GM23338 (cell line): ENCODE measurements at regions not wholly inside any gene's neighbourhood (a gene's known extent, or its start where the extent isn't known, plus 50 kb on each side); places are given as distances from the start of the nearest gene placed in this dataset.
A peak's percentile ranks its signal among the peaks of the same experiment; 100 is the strongest.

Source experiments
- ATAC-seq: fragments of 200-7000 bp; cut with Tn5 transposase; 3 replicates; pipeline ENCODE4 v1.9.1; 2020
- DNase-seq: peaks from one replicate; pipeline ENCODE4 v3.0.0-alpha.2; 2015; ENCODE audit warnings: low spot score
- H2AFZ ChIP-seq: fragments of 200-600 bp; sonication (generic); 2 replicates; pipeline ENCODE4 v1.8.0; 2016; ENCODE audit warnings: antibody characterized with exemption, mild to moderate bottlenecking, moderate library complexity
- H3F3A ChIP-seq: fragments of 200-600 bp; sonication (generic); replicated peaks from 2 replicates; pipeline ENCODE4 v1.8.0; 2017; ENCODE audit warnings: antibody characterized with exemption, mixed run types, low read depth
- H3K27ac ChIP-seq: fragments of 200-600 bp; sonication (generic); 2 replicates; pipeline ENCODE4 v1.6.1; 2016; ENCODE audit warnings: low read depth
- H3K27me3 ChIP-seq: fragments of 200-600 bp; sonication (generic); 2 replicates; pipeline ENCODE4 v1.8.0; 2016; ENCODE audit warnings: mild to moderate bottlenecking, mixed run types, moderate library complexity; ENCODE audit not compliant: insufficient read depth
- H3K36me3 ChIP-seq: fragments of 200-600 bp; sonication (generic); 2 replicates; pipeline ENCODE4 v1.8.0; 2016; ENCODE audit warnings: mild to moderate bottlenecking; ENCODE audit not compliant: insufficient read depth
- H3K4me1 ChIP-seq: fragments of 200-600 bp; sonication (generic); 2 replicates; pipeline ENCODE4 v1.8.0; 2016; ENCODE audit warnings: mild to moderate bottlenecking, moderate library complexity; ENCODE audit not compliant: insufficient read depth
- H3K4me2 ChIP-seq: fragments of 200-600 bp; sonication (generic); 2 replicates; pipeline ENCODE4 v1.7.1; 2017; ENCODE audit warnings: mixed run types
- H3K4me3 ChIP-seq: fragments of 200-600 bp; sonication (generic); 2 replicates; pipeline ENCODE4 v1.6.1; 2016; ENCODE audit warnings: mixed run types
- H3K79me2 ChIP-seq: fragments of 200-600 bp; sonication (generic); replicated peaks from 2 replicates; pipeline ENCODE4 v1.8.0; 2017; ENCODE audit warnings: mild to moderate bottlenecking; ENCODE audit not compliant: insufficient read depth
- H3K9me2 ChIP-seq: fragments of 200-600 bp; sonication (generic); 2 replicates; pipeline ENCODE4 v1.8.0; 2017; ENCODE audit not compliant: insufficient read depth
- H4K20me1 ChIP-seq: fragments of 200-600 bp; sonication (generic); replicated peaks from 2 replicates; pipeline ENCODE4 v1.8.0; 2017; ENCODE audit warnings: mild to moderate bottlenecking; ENCODE audit not compliant: insufficient read depth
- H3K27ac Mint-ChIP-seq: 2 replicates; pipeline ENCODE4 v1.8.0; 2020; ENCODE audit warnings: inconsistent platforms, mild to moderate bottlenecking, moderate library complexity, mixed read lengths
- H3K27me3 Mint-ChIP-seq: 3 replicates; pipeline ENCODE4 v1.8.0; 2022; ENCODE audit warnings: low read depth, mild to moderate bottlenecking, moderate library complexity, mixed read lengths, inconsistent platforms; ENCODE audit not compliant: insufficient read depth, poor library complexity
- H3K36me3 Mint-ChIP-seq: 3 replicates; pipeline ENCODE4 v1.8.0; 2021; ENCODE audit warnings: low read depth, mild to moderate bottlenecking, inconsistent platforms, moderate library complexity, mixed read lengths
- H3K4me1 Mint-ChIP-seq: 3 replicates; pipeline ENCODE4 v1.8.0; 2020; ENCODE audit warnings: mild to moderate bottlenecking, inconsistent platforms, mixed read lengths
- H3K4me3 Mint-ChIP-seq: 3 replicates; pipeline ENCODE4 v1.8.0; 2021; ENCODE audit warnings: moderate library complexity, mild to moderate bottlenecking, inconsistent platforms, mixed read lengths
- H3K9me3 Mint-ChIP-seq: 3 replicates; pipeline ENCODE4 v1.8.0; 2020; ENCODE audit warnings: moderate library complexity, mild to moderate bottlenecking, inconsistent platforms, mixed read lengths
- CREB1 ChIP-seq: fragments of 250-450 bp; sonication (Bioruptor Pico); IDR thresholded peaks from 2 replicates; pipeline ENCODE4 v1.5.0; 2020; ENCODE audit warnings: low read depth, mild to moderate bottlenecking, moderate library complexity
- CTCF ChIP-seq, 2 experiments: fragments of 200-600 bp in 1 of 2; sonication (generic) in 1 of 2; conservative IDR thresholded peaks; 2 replicates each; pipeline versions ENCODE4 v1.5.1 to v1.6.1; 2016 to 2017; ENCODE audit warnings: antibody characterized with exemption in 2 of 2, low read depth in 2 of 2, mild to moderate bottlenecking in 2 of 2, moderate library complexity in 1 of 2
- EZH2phosphoT487 ChIP-seq: fragments of 200-600 bp; sonication (generic); IDR thresholded peaks from one replicate; pipeline ENCODE4 v1.8.1; 2018; ENCODE audit warnings: antibody characterized with exemption; ENCODE audit not compliant: unreplicated experiment
- NANOG ChIP-seq: IDR thresholded peaks from 2 replicates; pipeline ENCODE4 v1.6.1; 2016; ENCODE audit warnings: antibody characterized with exemption, borderline replicate concordance
- REST ChIP-seq: IDR thresholded peaks from one replicate; pipeline ENCODE4 v1.6.1; 2018; ENCODE audit warnings: antibody characterized with exemption; ENCODE audit not compliant: unreplicated experiment
- ZNF331 ChIP-seq: fragments of 250-450 bp; sonication (Bioruptor Pico); IDR thresholded peaks from 2 replicates; pipeline ENCODE4 v1.5.0; 2020; ENCODE audit warnings: low read depth, mild to moderate bottlenecking, moderate library complexity

- TF ChIP-seq CTCF (conservative IDR thresholded peaks at IDR 0.05; ENCODE audit: low read depth in 2 of 2) (no peak), ZNF331 (CRISPR knock-in tag) (no peak), NANOG (no peak), EZH2phosphoT487 (no peak), CREB1 (no peak), REST (no peak)
- Histone ChIP-seq H3K4me2 (no peak overlapping the region), H3F3A (no peaks in the 10 kb centered on the region), H3K36me3 (no peaks in the 10 kb centered on the region), H3K79me2 (no peaks in the 10 kb centered on the region), H4K20me1 (no peaks in the 10 kb centered on the region), H3K27me3 (no peaks in the 10 kb centered on the region), H3K4me3 (no peak overlapping the region), H3K27ac (no peak overlapping the region), H2AFZ (peak overlapping the region; percentile 70; the same call in 1 of the 2 replicates), H3K4me1 (peaks cover 7% of the 10 kb centered on the region; the same call in 1 of the 2 replicates), H3K9me2 (peaks cover 1% of the 10 kb centered on the region; the same call in 1 of the 2 replicates)
- Mint-ChIP-seq H3K4me1 (peaks cover 8% of the 10 kb centered on the region), H3K36me3 (no peaks in the 10 kb centered on the region), H3K9me3 (no peaks in the 10 kb centered on the region), H3K4me3 (no peak overlapping the region), H3K27ac (no peak overlapping the region), H3K27me3 (no peaks in the 10 kb centered on the region)
- DNase-seq: no peak
- ATAC-seq: no peak
Observed at GRCh38 chr12:98351089-98351488, 164.3 kb upstream of the TMPO start.

- H2AFZ ChIP-seq: 0 out of 2 replicates have a peak overlapping the region, but pooled peaks have one; percentile 52
- no peaks in the 10 kb centered on the region for H3K79me2 ChIP-seq
- Mint-ChIP-seq H3K9me3 (no peaks in the 10 kb centered on the region), H3K4me1 (peaks cover 8% of the 10 kb centered on the region), H3K27me3 (no peaks in the 10 kb centered on the region), H3K36me3 (no peaks in the 10 kb centered on the region), H3K27ac (no peak overlapping the region), H3K4me3 (no peak overlapping the region)
- TF ChIP-seq CTCF (conservative IDR thresholded peaks at IDR 0.05; ENCODE audit: low read depth in 2 of 2): no peak
- H3K4me3 ChIP-seq: no peak overlapping the region
- peaks cover 7% of the 10 kb centered on the region; the same call in 1 of the 2 replicates for H3K4me1 ChIP-seq
- H3K27me3 ChIP-seq: no peaks in the 10 kb centered on the region
- no peaks in the 10 kb centered on the region for H3K36me3 ChIP-seq
- no peak for DNase-seq
- no peaks in the 10 kb centered on the region for H4K20me1 ChIP-seq
- ATAC-seq: no peak
- no peak overlapping the region for H3K27ac ChIP-seq
- no peaks in the 10 kb centered on the region for H3F3A ChIP-seq
- no peak overlapping the region for H3K4me2 ChIP-seq
- no peaks in the 10 kb centered on the region; the same call in 1 of the 2 replicates for H3K9me2 ChIP-seq
Observed at GRCh38 chr12:98351784-98352183, 163.6 kb upstream of the TMPO start.
